Choroid plexus epithelial cell (primary cell): ENCODE measurements at regions not wholly inside any gene's neighbourhood (a gene's known extent, or its start where the extent isn't known, plus 50 kb on each side); places are given as distances from the start of the nearest gene placed in this dataset.

Source experiments
- DNase-seq: peaks from one replicate; pipeline ENCODE4 v3.0.0-alpha.2; 2010; ENCODE audit warnings: low read depth
- H3K4me3 ChIP-seq: 2 replicates; pipeline ENCODE4 v1.5.1; 2011; ENCODE audit warnings: low read depth, mild to moderate bottlenecking, control low read depth, low read length, moderate library complexity
- TF ChIP-seq, protein P1 (sequence below): conservative IDR thresholded peaks from 2 replicates; pipeline ENCODE4 v1.5.1; 2011; ENCODE audit warnings: low read depth, mild to moderate bottlenecking, control low read depth, inconsistent platforms, low read length, moderate library complexity

DNA sequence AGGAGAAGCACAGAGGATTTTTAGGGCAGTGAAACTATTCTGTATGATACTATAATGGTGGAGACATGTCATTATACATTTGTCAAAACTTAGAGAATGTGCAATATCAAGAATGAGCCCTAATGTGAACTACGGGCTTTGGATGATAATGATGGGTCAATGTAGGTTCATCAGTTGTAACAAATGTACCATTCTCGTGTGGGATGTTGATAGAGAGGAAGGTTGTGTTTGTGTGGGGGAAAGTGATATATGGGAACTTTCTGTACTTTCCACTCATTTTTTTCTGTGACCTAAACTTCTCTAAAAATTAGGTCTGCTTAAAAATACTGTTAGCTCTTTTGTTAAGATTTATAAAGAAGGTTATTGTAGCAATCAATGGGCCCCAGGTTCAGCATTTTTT, 138.9 kb downstream of the SPATA31D1 start:
- DNase-seq: no peak
- TF ChIP-seq, protein P1, sequence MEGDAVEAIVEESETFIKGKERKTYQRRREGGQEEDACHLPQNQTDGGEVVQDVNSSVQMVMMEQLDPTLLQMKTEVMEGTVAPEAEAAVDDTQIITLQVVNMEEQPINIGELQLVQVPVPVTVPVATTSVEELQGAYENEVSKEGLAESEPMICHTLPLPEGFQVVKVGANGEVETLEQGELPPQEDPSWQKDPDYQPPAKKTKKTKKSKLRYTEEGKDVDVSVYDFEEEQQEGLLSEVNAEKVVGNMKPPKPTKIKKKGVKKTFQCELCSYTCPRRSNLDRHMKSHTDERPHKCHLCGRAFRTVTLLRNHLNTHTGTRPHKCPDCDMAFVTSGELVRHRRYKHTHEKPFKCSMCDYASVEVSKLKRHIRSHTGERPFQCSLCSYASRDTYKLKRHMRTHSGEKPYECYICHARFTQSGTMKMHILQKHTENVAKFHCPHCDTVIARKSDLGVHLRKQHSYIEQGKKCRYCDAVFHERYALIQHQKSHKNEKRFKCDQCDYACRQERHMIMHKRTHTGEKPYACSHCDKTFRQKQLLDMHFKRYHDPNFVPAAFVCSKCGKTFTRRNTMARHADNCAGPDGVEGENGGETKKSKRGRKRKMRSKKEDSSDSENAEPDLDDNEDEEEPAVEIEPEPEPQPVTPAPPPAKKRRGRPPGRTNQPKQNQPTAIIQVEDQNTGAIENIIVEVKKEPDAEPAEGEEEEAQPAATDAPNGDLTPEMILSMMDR: no peak
- no peak overlapping the region for H3K4me3 ChIP-seq

DNA sequence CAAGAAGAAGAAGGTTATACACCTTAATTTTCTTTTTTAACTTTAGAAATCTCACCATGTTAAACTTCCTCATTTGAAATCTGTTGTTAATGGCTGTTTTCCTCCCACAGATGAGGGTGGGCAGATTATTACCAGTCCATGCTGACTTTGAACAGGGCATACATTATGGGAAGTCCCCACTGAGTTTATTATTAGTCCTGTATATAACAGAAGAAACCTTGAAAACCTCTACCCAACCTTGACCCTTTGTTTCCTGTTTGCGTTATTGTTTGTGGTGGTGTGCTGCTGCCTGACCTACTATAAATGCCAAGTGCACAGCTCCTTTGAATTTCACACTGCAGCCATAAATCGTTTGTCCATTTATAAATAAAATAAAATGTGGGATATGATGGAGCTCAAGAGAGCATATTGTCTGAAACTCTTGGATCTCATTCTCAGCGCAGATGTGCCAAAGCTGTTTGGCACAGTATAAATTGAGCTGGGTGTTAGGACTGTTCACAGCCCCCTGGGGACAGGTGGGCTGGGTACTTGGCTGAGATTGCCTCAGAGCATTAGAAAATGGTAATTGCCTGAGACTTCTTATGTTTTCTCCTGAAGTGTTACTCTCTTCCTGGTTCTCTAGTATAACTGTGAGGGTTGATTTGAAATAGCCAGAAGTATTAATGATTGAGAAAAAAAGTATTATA, 139.6 kb downstream of the SPATA31D1 start:
- DNase-seq: no peak
- TF ChIP-seq, protein P1: no peak
- no peak overlapping the region for H3K4me3 ChIP-seq

DNA sequence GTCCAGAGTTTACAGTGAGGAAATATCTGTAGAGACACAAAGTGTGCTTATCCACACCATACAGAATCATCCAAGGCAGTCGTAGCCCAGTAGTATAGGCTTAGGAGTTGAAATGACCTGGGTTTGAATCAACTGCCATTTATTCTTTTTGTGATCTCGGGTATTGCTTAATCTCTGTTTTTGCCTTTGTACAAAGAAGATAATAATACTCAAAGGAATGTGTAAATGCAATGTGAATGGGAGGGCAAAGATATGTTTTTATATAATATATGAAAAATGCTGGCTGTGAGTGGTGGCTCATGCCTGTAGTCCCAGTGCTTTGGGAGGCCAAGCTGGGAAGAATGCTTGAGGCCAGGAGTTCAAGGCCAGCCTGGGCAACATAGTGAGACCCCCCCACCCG, 141.1 kb downstream of the SPATA31D1 start:
- no peak overlapping the region for H3K4me3 ChIP-seq
- TF ChIP-seq, protein P1: no peak
- DNase-seq: no peak

DNA sequence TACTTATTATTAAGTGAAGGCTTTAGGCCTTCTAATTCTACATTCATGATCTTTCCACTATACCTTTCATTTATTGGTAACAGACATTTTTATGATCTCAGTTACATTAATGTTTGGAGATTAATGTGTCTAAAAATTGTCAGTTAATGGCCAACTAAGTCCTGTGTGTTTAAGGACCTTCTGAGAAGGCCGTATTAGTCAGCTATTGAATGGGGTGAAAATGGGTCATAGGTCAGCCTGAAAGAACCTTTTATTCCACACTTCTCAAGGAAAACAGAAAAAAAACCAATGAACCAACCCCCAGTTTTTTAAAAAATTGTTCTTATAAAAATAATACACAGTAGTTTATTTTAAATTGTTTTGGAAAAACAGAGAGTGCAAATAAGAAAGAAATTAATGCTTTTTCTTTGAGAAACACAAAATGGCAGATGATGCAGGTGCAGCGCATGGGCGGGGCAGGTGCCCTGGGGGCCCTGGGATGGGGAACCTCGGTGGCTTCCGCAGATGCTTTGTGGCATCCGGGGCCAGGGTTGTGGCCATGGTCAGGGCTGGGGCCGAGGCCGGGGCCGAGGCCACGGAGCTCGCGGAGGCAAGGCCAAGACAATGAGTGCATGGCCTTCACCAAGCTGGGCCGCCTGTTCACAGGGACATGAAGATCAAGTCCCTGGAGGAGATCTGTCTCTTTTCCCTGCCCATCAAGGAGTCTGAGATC, 141.9 kb downstream of the SPATA31D1 start:
- no peak overlapping the region for H3K4me3 ChIP-seq
- TF ChIP-seq, protein P1: no peak
- no peak for DNase-seq

DNA sequence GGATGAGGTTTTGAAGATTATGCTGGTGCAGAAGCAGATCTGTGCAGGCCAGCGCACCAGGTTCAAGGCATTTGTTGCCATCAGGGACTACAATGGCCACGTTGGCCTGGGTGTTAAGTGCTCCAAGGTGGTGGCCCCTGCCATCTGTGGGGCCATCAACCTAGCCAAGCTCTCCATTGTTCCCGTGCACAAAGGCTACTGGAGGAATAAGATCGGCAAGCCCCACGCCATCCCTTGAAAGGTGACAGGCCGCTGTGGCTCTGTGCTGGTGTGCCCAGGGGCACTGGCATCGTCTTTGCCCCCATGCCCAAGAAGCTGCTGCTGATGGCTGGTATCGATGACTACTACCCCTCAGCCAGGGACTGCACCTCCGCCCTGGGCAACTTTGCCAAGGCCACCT, 142.5 kb downstream of the SPATA31D1 start:
- DNase-seq: no peak
- no peak overlapping the region for H3K4me3 ChIP-seq
- TF ChIP-seq, protein P1: no peak

DNA sequence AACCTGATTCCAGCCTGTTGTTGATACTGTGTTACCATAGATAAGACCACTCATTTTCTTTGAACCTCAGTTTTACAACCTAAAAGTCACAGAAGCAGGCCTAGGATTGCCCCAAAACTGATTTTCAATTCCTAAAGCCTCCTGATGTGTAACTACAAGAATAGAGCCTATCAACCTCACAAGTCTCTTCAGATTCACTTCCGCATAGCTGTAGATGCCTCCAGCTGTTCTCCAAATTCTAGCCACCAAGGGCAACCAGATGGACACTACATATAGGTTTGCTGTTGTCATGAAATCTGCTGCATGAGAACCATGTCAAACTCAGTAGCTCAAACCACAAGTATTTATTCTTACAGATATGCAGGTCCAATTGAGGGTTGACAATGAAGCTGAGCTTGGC, 143.5 kb downstream of the SPATA31D1 start:
- no peak overlapping the region for H3K4me3 ChIP-seq
- no peak for DNase-seq
- TF ChIP-seq, protein P1: no peak

DNA sequence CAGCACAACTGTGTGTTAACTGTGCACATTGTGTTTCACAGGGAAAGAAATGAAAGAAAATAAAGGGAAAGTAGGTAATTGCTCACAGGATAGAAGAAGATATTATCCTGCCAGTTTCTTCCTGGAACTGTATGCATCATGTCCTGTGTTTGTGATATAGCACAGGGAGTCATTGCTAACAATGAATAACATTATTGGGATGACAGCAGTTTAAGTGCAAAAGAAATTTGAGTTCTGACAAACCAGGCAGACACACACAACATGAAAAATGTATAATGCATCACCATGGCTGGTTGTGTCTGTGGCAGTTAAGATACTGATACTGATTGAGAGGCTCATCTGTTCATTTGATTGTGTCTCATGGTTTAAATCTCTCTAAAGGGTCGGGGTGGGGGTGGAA, 145.4 kb downstream of the SPATA31D1 start:
- TF ChIP-seq, protein P1: no peak
- H3K4me3 ChIP-seq: no peak overlapping the region
- DNase-seq: no peak
